ENCODE measurements at regions not wholly inside any gene's neighbourhood (a gene's known extent, or its start where the extent isn't known, plus 50 kb on each side); places are given as distances from the start of the nearest gene placed in this dataset.

DNA sequence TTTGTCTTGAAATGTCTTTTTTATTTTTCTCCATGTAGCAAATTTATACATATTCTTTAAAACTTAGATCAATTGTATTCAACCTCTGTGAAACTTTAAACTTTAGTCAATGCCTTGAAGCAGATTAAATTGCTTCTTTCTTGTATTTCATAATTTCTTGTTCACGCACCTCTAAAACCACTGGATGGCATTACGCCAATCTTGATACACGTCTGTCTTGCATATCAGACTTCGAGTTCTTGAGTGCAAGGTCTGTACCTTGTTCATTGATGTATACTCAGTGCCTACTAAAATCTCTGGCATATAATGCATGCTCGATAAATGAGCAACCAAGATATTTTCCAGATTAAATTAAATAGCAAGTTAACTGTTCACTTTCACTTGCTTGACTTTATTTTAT lies 236.8 kb downstream of the CASP12 start:
- Histone ChIP-seq H3K27ac (ENCODE audit: low read depth, low read length, poor library complexity, severe bottlenecking) (no peak overlapping the region), H3K36me3 (ENCODE audit: insufficient read depth, low read length) (no peaks in the 10 kb centered on the region), H3K4me2 (ENCODE audit: low read length) (no peak overlapping the region), H3K9me3 (ENCODE audit: low read length) (no peaks in the 10 kb centered on the region), H3K4me3 (ENCODE audit: low read depth, low read length, poor library complexity, severe bottlenecking) (no peak overlapping the region), H4K20me1 (ENCODE audit: insufficient read depth, low read length) (no peaks in the 10 kb centered on the region), H2AFZ (ENCODE audit: low read length) (no peak overlapping the region), H3K4me1 (ENCODE audit: insufficient read depth, low read length, poor library complexity, severe bottlenecking) (no peaks in the 10 kb centered on the region), H3K79me2 (ENCODE audit: insufficient read depth, low read depth, low read length) (no peaks in the 10 kb centered on the region), H3K9me2 (ENCODE audit: insufficient read depth, low read length) (no peaks in the 10 kb centered on the region)
- TF ChIP-seq EZH2phosphoT487 (IDR thresholded peaks at IDR 0.05; ENCODE audit: borderline replicate concordance, low read depth, low read length) (no peak), CTCF (conservative IDR thresholded peaks at IDR 0.05; ENCODE audit: low read length) (no peak)
- no TSS peak for BruUV-seq (replicated peaks)
- POLR2A ChIA-PET, result no interaction called here
- intact Hi-C loops (cut with micrococcal nuclease; ENCODE audit: unreplicated experiment), result no loop called here
- CTCF ChIA-PET (ENCODE audit: unreplicated experiment), result no interaction called here
- no peak for DNase-seq (ENCODE audit: low spot score)

- ChIA-PET CTCF (ENCODE audit: unreplicated experiment) (no interaction called here), POLR2A (no interaction called here)
- no peak overlapping the region for H3K27ac ChIP-seq (ENCODE audit: low read depth, low read length, poor library complexity, severe bottlenecking)
- H4K20me1 ChIP-seq (ENCODE audit: insufficient read depth, low read length), result no peaks in the 10 kb centered on the region
- no peak overlapping the region for H3K4me3 ChIP-seq (ENCODE audit: low read depth, low read length, poor library complexity, severe bottlenecking)
- no peaks in the 10 kb centered on the region for H3K36me3 ChIP-seq (ENCODE audit: insufficient read depth, low read length)
- H3K4me2 ChIP-seq (ENCODE audit: low read length), result no peak overlapping the region
- DNase-seq (ENCODE audit: low spot score), result no peak
- BruUV-seq (replicated peaks), result no TSS peak
- H3K9me3 ChIP-seq (ENCODE audit: low read length), result no peaks in the 10 kb centered on the region
- H2AFZ ChIP-seq (ENCODE audit: low read length), result no peak overlapping the region
- TF ChIP-seq EZH2phosphoT487 (IDR thresholded peaks at IDR 0.05; ENCODE audit: borderline replicate concordance, low read depth, low read length) (no peak), CTCF (conservative IDR thresholded peaks at IDR 0.05; ENCODE audit: low read length) (no peak)
- intact Hi-C loops (cut with micrococcal nuclease; ENCODE audit: unreplicated experiment), result no loop called here
- H3K4me1 ChIP-seq (ENCODE audit: insufficient read depth, low read length, poor library complexity, severe bottlenecking), result no peaks in the 10 kb centered on the region
- no peaks in the 10 kb centered on the region for H3K79me2 ChIP-seq (ENCODE audit: insufficient read depth, low read depth, low read length)
- no peaks in the 10 kb centered on the region for H3K9me2 ChIP-seq (ENCODE audit: insufficient read depth, low read length)
Observed at GRCh38 chr11:104658177-104658576, 240.1 kb downstream of the CASP12 start.

GRCh38 chr11:104657083-104657482 lies 241.2 kb downstream of the CASP12 start:
- TF ChIP-seq EZH2phosphoT487 (IDR thresholded peaks at IDR 0.05; ENCODE audit: borderline replicate concordance, low read depth, low read length) (no peak), CTCF (conservative IDR thresholded peaks at IDR 0.05; ENCODE audit: low read length) (no peak)
- no peak overlapping the region for H2AFZ ChIP-seq (ENCODE audit: low read length)
- no peak overlapping the region for H3K27ac ChIP-seq (ENCODE audit: low read depth, low read length, poor library complexity, severe bottlenecking)
- H3K4me1 ChIP-seq (ENCODE audit: insufficient read depth, low read length, poor library complexity, severe bottlenecking), result no peaks in the 10 kb centered on the region
- no peak overlapping the region for H3K4me2 ChIP-seq (ENCODE audit: low read length)
- H3K36me3 ChIP-seq (ENCODE audit: insufficient read depth, low read length), result no peaks in the 10 kb centered on the region
- no peaks in the 10 kb centered on the region for H4K20me1 ChIP-seq (ENCODE audit: insufficient read depth, low read length)
- H3K79me2 ChIP-seq (ENCODE audit: insufficient read depth, low read depth, low read length), result no peaks in the 10 kb centered on the region
- H3K9me3 ChIP-seq (ENCODE audit: low read length), result no peaks in the 10 kb centered on the region
- CTCF ChIA-PET (ENCODE audit: unreplicated experiment), result no interaction called here
- no peaks in the 10 kb centered on the region for H3K9me2 ChIP-seq (ENCODE audit: insufficient read depth, low read length)
- no peak overlapping the region for H3K4me3 ChIP-seq (ENCODE audit: low read depth, low read length, poor library complexity, severe bottlenecking)
- no TSS peak for BruUV-seq (replicated peaks)
- intact Hi-C loops (cut with micrococcal nuclease; ENCODE audit: unreplicated experiment), result no loop called here
- POLR2A ChIA-PET, result no interaction called here
- DNase-seq (ENCODE audit: low spot score), result no peak
